ENCODE measurements at regions not wholly inside any gene's neighbourhood (a gene's known extent, or its start where the extent isn't known, plus 50 kb on each side); places are given as distances from the start of the nearest gene placed in this dataset.

DNA sequence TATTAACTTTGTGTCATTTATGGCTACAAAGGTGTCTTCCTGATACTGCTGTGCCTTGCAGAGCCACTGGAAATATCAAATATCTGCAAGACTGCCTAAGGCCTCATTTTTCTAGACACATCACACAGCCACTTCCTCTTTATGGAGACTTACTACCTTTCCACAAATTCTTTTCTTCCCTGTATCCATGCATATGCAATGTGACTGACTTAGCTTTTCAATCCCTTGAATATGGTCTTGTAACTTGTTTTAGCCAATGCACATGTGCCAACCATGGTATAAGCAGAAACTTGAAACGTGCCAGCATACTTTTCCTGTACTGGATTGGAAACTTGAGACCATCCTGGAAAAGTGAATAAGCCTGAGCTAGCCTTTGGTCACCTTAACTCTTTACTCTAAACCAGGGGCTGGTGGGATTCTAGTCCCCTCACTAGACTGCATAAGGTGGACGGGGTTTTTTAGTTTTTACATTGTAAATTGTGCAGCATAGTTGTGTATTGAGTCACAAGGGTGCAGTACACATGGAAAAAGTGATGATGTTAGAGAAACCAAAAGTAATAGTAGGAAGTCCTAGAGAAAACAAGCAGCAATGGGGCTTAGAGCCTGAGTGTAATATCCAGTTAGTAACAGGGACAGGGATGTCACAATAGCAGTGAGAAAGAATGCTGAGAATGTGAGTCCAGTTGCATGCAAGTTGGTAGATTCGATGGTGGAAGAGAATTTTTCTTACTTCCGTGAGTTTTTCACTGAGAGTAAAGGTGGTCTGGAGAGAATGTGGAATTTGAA is 879.5 kb downstream of the SORCS1 start:
- Histone ChIP-seq H3K27ac (ENCODE audit: insufficient read depth, low read length) (no peak overlapping the region), H2BK120ac (ENCODE audit: low read depth, low read length) (no peak overlapping the region), H2AK9ac (replicated peaks; ENCODE audit: low read depth, low read length, poor library complexity) (no peak overlapping the region), H3K9me1 (ENCODE audit: insufficient read depth, low read length) (no peaks in the 10 kb centered on the region), H3K4me1 (ENCODE audit: control insufficient read depth, insufficient read depth, low read length) (no peaks in the 10 kb centered on the region), H3K14ac (replicated peaks; ENCODE audit: low read depth, low read length) (no peak overlapping the region), H3K4me3 (ENCODE audit: insufficient read depth, low read depth, low read length) (no peak overlapping the region), H3K4ac (ENCODE audit: low read depth, low read length) (no peak overlapping the region), H2AFZ (replicated peaks; ENCODE audit: low read length, poor library complexity) (no peak overlapping the region), H3K9ac (ENCODE audit: low read depth, low read length) (no peak overlapping the region), H3K79me1 (ENCODE audit: low read depth in 1 of 2, low read length in 2 of 2) (no peaks in the 10 kb centered on the region), H4K91ac (ENCODE audit: insufficient read depth, low read depth, low read length) (no peak overlapping the region), H3K9me3 (ENCODE audit: control insufficient read depth, insufficient read depth, low read length) (no peaks in the 10 kb centered on the region), H4K20me1 (ENCODE audit: insufficient read depth, low read length) (no peaks in the 10 kb centered on the region), H2AK5ac (ENCODE audit: low read depth, low read length) (no peak overlapping the region), H4K5ac (ENCODE audit: low read depth, low read length) (no peak overlapping the region), H3K18ac (ENCODE audit: low read depth, low read length) (no peak overlapping the region), H2BK15ac (ENCODE audit: low read depth, low read length) (no peak overlapping the region), H3K56ac (ENCODE audit: extremely low read depth, insufficient read depth, low read length) (no peak overlapping the region), H3K36me3 (ENCODE audit: control insufficient read depth, insufficient read depth, low read length) (no peaks in the 10 kb centered on the region), H2BK5ac (ENCODE audit: low read depth, low read length, poor library complexity, severe bottlenecking) (no peak overlapping the region), H3K4me2 (ENCODE audit: low read depth, low read length) (no peak overlapping the region), H3K23ac (ENCODE audit: low read depth, low read length) (no peak overlapping the region), H3K27me3 (ENCODE audit: control insufficient read depth, insufficient read depth, low read length) (no peaks in the 10 kb centered on the region), H2BK20ac (ENCODE audit: low read depth, low read length) (no peak overlapping the region), H4K8ac (ENCODE audit: low read depth in 2 of 2, low read length in 2 of 2) (no peak overlapping the region)
- BruUV-seq (replicated peaks) = no TSS peak
- ChIA-PET POLR2A (ENCODE audit: unreplicated experiment) (no interaction called here), CTCF (no interaction called here)
- dilution Hi-C loops (cut with HindIII; ENCODE audit: low sequenced_read_pairs, unreplicated experiment) = no loop called here
- 33% methylated on average over 1 of the region's 4 CpGs; no CpG with 5 or more reads in 1 of the 2 experiments for WGBS, 2 experiments (ENCODE audit: extremely low coverage in 2 of 2, insufficient read length in 1 of 2)
- DNase-seq (peak; percentile 8), ATAC-seq (ENCODE audit: low read depth) (no peak)
- TF ChIP-seq CTCF (conservative IDR thresholded peaks at IDR 0.05; ENCODE audit: low read depth, low read length) = no peak
- no peak for TF ChIP-seq NFE2L2 (IDR thresholded peaks at IDR 0.05; ENCODE audit: low read depth, low read length)
- no peak for TF ChIP-seq MAZ (IDR thresholded peaks at IDR 0.05; ENCODE audit: borderline replicate concordance, low read depth, low read length)
- TF ChIP-seq POLR2A (IDR thresholded peaks at IDR 0.05; ENCODE audit: low read depth, low read length) = no peak
- intact Hi-C loops (cut with micrococcal nuclease) = no loop called here
- in situ Hi-C loops (cut with MboI; ENCODE audit: low sequenced_read_pairs) = no loop called here
